Naive thymus-derived CD8-positive, alpha-beta T cell (primary cell): ENCODE measurements at regions not wholly inside any gene's neighbourhood (a gene's known extent, or its start where the extent isn't known, plus 50 kb on each side); places are given as distances from the start of the nearest gene placed in this dataset.
"Not testable (repeated sequence)": the region's sequence is repeated elsewhere in the genome, so short reads cannot be mapped to it uniquely, and the experiment has no call there.

ENCODE experiments used
- ATAC-seq, 2 donors: fragments of 150-1000 bp; cut with Tn5 transposase in 1 of 2; sonication (Bioruptor Pico), chemical (Tn5 transposase) in 1 of 2; 1 replicate in 1 of 2; 2 replicates in 1 of 2; pipeline ENCODE4 v1.10.0; 2021; ENCODE audit warnings: mild to moderate bottlenecking in 2 of 2, moderate library complexity in 2 of 2
- POLR2A ChIA-PET: fragments of 350-600 bp; sonication (Branson Sonifier 250); formaldehyde crosslinking; loops from one replicate; lab custom pipeline; 2021; ENCODE audit warnings: antibody characterized with exemption; lab: Charles Lee
- DNase-seq, 10 donors: peaks; one replicate each; pipeline versions ENCODE4 v3.0.0 to v3.0.0-alpha.2; 2020 to 2022
- H3K27ac Mint-ChIP-seq, 10 donors: one replicate each; pipeline ENCODE4 v1.8.0; 2020 to 2022; ENCODE audit warnings: mild to moderate bottlenecking in 10 of 10, mixed read lengths in 10 of 10, moderate library complexity in 4 of 10, inconsistent platforms in 1 of 10
- H3K27me3 Mint-ChIP-seq, 5 donors: one replicate each; pipeline ENCODE4 v1.8.0; 2021 to 2022; ENCODE audit warnings: mixed read lengths in 5 of 5
- H3K36me3 Mint-ChIP-seq, 3 donors: one replicate each; pipeline ENCODE4 v1.8.0; 2020 to 2022; ENCODE audit warnings: mixed read lengths in 3 of 3, mild to moderate bottlenecking in 2 of 3, inconsistent platforms in 1 of 3
- H3K4me1 Mint-ChIP-seq, 4 donors: one replicate each; pipeline ENCODE4 v1.8.0; 2021 to 2022; ENCODE audit warnings: mixed read lengths in 4 of 4
- H3K4me3 Mint-ChIP-seq, 10 donors: one replicate each; pipeline ENCODE4 v1.8.0; 2020 to 2022; ENCODE audit warnings: mild to moderate bottlenecking in 10 of 10, mixed read lengths in 10 of 10, moderate library complexity in 6 of 10, inconsistent platforms in 1 of 10
- H3K9me3 Mint-ChIP-seq, 9 donors: one replicate each; pipeline ENCODE4 v1.8.0; 2020 to 2022; ENCODE audit warnings: mixed read lengths in 9 of 9, mild to moderate bottlenecking in 3 of 9, inconsistent platforms in 1 of 9, moderate library complexity in 1 of 9

- DNase-seq, H3K4me1 Mint-ChIP-seq, ATAC-seq, POLR2A ChIA-PET, H3K4me3 Mint-ChIP-seq, H3K27ac Mint-ChIP-seq: not testable (repeated sequence)
- H3K36me3 Mint-ChIP-seq: peaks cover 0 to 11% (median under 1%) of the 10 kb centered on the region in 3 donors
- H3K27me3 Mint-ChIP-seq: peaks cover 3 to 13% (median 5%) of the 10 kb centered on the region in 5 donors
- H3K9me3 Mint-ChIP-seq: peaks cover 0 to 22% (median 11%) of the 10 kb centered on the region in 9 donors
Observed at GRCh38 chr17:21850614-21851013, 158.3 kb downstream of the KCNJ18 start.
